Caco-2 (cell line): ENCODE measurements at regions not wholly inside any gene's neighbourhood (a gene's known extent, or its start where the extent isn't known, plus 50 kb on each side); places are given as distances from the start of the nearest gene placed in this dataset.
"Not testable (repeated sequence)": the region's sequence is repeated elsewhere in the genome, so short reads cannot be mapped to it uniquely, and the experiment has no call there.

Experiments
- BruUV-seq: library from RNA; stranded (reverse); fragments of 400-500 nt; replicated peaks from 2 replicates; lab custom pipeline; 2021; lab: Mats Ljungman, UMichigan
- CTCF ChIA-PET: fragments of 300-600 bp; sonication (Branson Sonifier 250); formaldehyde crosslinking; loops from one replicate; lab custom pipeline; 2022; ENCODE audit warnings: antibody characterized with exemption; lab: Charles Lee
- POLR2A ChIA-PET: fragments of 300-600 bp; sonication (Branson Sonifier 250); formaldehyde crosslinking; loops from one replicate; lab custom pipeline; 2022; ENCODE audit warnings: antibody characterized with exemption; lab: Charles Lee
- DNase-seq, 2 experiments: peaks; one replicate each; pipeline versions ENCODE4 v3.0.0 to v3.0.0-alpha.2; 2020 to 2022
- H3K27me3 ChIP-seq: replicated peaks from 2 replicates; pipeline ENCODE4 v1.6.0; 2011; ENCODE audit warnings: low read length; ENCODE audit not compliant: control insufficient read depth, insufficient read depth
- H3K36me3 ChIP-seq: 2 replicates; pipeline ENCODE4 v1.5.1; 2011; ENCODE audit warnings: low read length; ENCODE audit not compliant: control insufficient read depth, insufficient read depth
- H3K4me1 ChIP-seq: fragments of 250-450 bp; sonication (Bioruptor Pico); 2 replicates; pipeline ENCODE4 v1.5.1; 2020; ENCODE audit warnings: mild to moderate bottlenecking
- H3K4me3 ChIP-seq: 2 replicates; pipeline ENCODE4 v1.5.1; 2011; ENCODE audit warnings: low read depth, mild to moderate bottlenecking, control low read depth, low read length
- H3K9me3 ChIP-seq: fragments of 250-450 bp; sonication (Bioruptor Pico); 2 replicates; pipeline ENCODE4 v1.5.1; 2020; ENCODE audit warnings: mild to moderate bottlenecking, moderate library complexity
- H3K27ac Mint-ChIP-seq: one replicate; pipeline ENCODE4 v1.8.0; 2022; ENCODE audit warnings: mixed read lengths; ENCODE audit not compliant: unreplicated experiment
- H3K27me3 Mint-ChIP-seq: one replicate; pipeline ENCODE4 v1.8.0; 2022; ENCODE audit warnings: mixed read lengths; ENCODE audit not compliant: insufficient read depth, unreplicated experiment
- H3K36me3 Mint-ChIP-seq: one replicate; pipeline ENCODE4 v1.8.0; 2022; ENCODE audit warnings: mild to moderate bottlenecking, mixed read lengths; ENCODE audit not compliant: insufficient read depth, unreplicated experiment
- H3K4me1 Mint-ChIP-seq: one replicate; pipeline ENCODE4 v1.8.0; 2022; ENCODE audit warnings: low read depth, mixed read lengths; ENCODE audit not compliant: unreplicated experiment
- H3K4me3 Mint-ChIP-seq: one replicate; pipeline ENCODE4 v1.8.0; 2022; ENCODE audit warnings: mild to moderate bottlenecking, moderate library complexity, mixed read lengths; ENCODE audit not compliant: unreplicated experiment
- H3K9me3 Mint-ChIP-seq: one replicate; pipeline ENCODE4 v1.8.0; 2022; ENCODE audit warnings: mixed read lengths; ENCODE audit not compliant: unreplicated experiment
- intact Hi-C: fragments of 100-400 bp; cut with micrococcal nuclease; formaldehyde crosslinking; loops from one replicate; pipeline ENCODE4 v1.10.0; 2022; ENCODE audit not compliant: unreplicated experiment
- TF ChIP-seq, protein P1 (sequence below), 2 experiments: fragments of 200-600 bp in 1 of 2; IDR thresholded peaks; 1 replicate in 1 of 2; 2 replicates in 1 of 2; pipeline versions ENCODE4 v1.5.1 to v1.8.0; 2011 to 2022; ENCODE audit warnings: antibody characterized with exemption in 1 of 2, control low read depth in 1 of 2, inconsistent platforms in 1 of 2, low read depth in 1 of 2, low read length in 1 of 2, mild to moderate bottlenecking in 1 of 2, moderate library complexity in 1 of 2; ENCODE audit not compliant: insufficient read depth in 1 of 2, severe bottlenecking in 1 of 2, unreplicated experiment in 1 of 2

DNA sequence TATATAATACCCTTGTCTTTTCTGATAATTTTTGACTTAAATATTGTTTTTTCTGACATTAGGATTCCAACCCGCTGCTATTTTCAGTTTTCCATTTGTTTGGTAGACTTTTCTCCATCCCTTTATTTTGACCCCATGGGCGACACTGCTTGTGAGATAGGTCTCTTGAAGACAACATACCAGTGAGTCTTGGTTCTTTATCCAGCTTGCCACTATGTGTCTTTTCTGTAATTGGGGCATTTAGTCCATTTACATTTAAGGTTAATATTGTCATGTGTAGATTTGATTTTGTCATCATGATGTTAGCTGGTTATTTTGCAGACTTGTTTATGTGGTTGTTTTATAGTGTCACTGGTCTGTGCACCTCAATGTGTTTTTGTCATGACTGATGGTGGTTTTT lies 67.7 kb upstream of the IRAK1BP1 start:
- Mint-ChIP-seq H3K4me3 (no peak overlapping the region), H3K36me3 (no peaks in the 10 kb centered on the region), H3K27me3 (peaks cover 4% of the 10 kb centered on the region), H3K4me1 (no peaks in the 10 kb centered on the region), H3K9me3 (peaks cover 16% of the 10 kb centered on the region), H3K27ac (no peak overlapping the region)
- H3K27me3 ChIP-seq: no peaks in the 10 kb centered on the region
- no peaks in the 10 kb centered on the region for H3K36me3 ChIP-seq
- ChIA-PET POLR2A (no interaction called here), CTCF (no interaction called here)
- no peak overlapping the region for H3K4me3 ChIP-seq
- H3K9me3 ChIP-seq: no peaks in the 10 kb centered on the region
- TF ChIP-seq, protein P1, sequence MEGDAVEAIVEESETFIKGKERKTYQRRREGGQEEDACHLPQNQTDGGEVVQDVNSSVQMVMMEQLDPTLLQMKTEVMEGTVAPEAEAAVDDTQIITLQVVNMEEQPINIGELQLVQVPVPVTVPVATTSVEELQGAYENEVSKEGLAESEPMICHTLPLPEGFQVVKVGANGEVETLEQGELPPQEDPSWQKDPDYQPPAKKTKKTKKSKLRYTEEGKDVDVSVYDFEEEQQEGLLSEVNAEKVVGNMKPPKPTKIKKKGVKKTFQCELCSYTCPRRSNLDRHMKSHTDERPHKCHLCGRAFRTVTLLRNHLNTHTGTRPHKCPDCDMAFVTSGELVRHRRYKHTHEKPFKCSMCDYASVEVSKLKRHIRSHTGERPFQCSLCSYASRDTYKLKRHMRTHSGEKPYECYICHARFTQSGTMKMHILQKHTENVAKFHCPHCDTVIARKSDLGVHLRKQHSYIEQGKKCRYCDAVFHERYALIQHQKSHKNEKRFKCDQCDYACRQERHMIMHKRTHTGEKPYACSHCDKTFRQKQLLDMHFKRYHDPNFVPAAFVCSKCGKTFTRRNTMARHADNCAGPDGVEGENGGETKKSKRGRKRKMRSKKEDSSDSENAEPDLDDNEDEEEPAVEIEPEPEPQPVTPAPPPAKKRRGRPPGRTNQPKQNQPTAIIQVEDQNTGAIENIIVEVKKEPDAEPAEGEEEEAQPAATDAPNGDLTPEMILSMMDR (IDR thresholded peaks at IDR 0.05; ENCODE audit: insufficient read depth in 1 of 2, low read depth in 1 of 2, low read length in 1 of 2, severe bottlenecking in 1 of 2, unreplicated experiment in 1 of 2): no peak
- intact Hi-C loops: no loop called here
- no TSS peak for BruUV-seq
- no peaks in the 10 kb centered on the region for H3K4me1 ChIP-seq
- DNase-seq: no peak

DNA sequence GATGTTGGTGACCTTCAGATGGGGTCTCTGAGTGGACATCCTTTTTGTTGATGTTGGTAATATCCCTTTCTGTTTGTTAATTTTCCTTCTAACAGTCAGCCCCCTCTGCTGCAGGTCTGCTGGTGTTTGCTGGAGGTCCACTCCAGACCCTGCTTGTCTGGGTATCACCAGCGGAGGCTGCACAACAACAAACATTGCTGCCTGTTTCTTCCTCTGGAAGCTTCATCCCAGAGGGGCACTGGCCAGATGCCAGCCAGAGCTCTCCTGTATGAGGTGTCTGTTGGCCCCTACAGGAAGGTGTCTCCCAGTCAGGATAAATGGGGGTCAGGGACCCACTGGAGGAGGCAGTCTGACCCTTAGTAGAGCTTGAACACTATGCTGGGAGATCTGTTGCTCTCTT lies 60.6 kb upstream of the IRAK1BP1 start:
- H3K27me3 ChIP-seq, H3K9me3 ChIP-seq, intact Hi-C loops, H3K27ac Mint-ChIP-seq, H3K4me1 Mint-ChIP-seq, DNase-seq, CTCF ChIA-PET, H3K36me3 Mint-ChIP-seq, H3K4me3 ChIP-seq, H3K9me3 Mint-ChIP-seq, H3K4me1 ChIP-seq, H3K4me3 Mint-ChIP-seq, BruUV-seq, H3K36me3 ChIP-seq, H3K27me3 Mint-ChIP-seq: not testable (repeated sequence)
- POLR2A ChIA-PET: interaction anchor here (0.6 kb wide), 1 partner anchor 922 kb away, joined by 3 read pairs; no protein-coding TSS in a partner anchor

DNA sequence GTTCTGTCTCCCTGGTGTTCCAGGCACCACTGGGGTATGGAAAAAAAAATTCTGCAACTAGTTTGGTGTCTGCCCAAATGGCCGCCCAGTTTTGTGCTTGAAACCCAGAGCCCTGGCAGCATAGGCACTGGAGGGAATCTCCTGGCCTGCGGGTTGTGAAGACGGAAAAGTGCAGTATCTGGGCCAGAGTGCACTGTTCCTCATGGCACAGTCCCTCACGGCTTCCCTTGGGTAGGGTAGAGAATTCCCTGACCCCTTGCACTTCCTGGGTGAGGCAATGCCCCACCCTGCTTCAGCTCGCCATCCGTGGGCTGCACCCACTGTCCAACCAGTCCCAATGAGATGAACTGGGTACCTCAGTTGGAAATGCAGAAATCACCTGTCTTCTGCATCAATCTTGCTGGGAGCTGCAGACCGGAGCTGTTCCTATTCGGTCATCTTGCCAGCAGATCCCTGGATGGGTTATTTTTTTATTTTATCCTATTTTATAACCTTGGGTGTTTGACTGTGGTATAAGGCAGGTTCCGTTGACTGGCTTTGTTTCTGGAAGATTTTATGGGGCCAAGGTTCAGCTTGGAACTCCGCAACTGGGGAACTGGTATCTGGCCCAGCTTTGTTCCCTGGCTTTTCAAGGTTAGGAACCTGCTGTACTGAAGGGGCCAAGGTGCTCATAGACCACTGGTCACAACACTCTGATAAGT lies 59.5 kb upstream of the IRAK1BP1 start:
- H3K4me3 ChIP-seq, CTCF ChIA-PET, H3K9me3 ChIP-seq, H3K36me3 ChIP-seq, H3K27me3 Mint-ChIP-seq, H3K4me3 Mint-ChIP-seq, DNase-seq, H3K9me3 Mint-ChIP-seq, H3K27ac Mint-ChIP-seq, intact Hi-C loops, H3K4me1 Mint-ChIP-seq, BruUV-seq, H3K27me3 ChIP-seq, H3K4me1 ChIP-seq, H3K36me3 Mint-ChIP-seq: not testable (repeated sequence)
- POLR2A ChIA-PET: interaction anchor here (0.6 kb wide), 1 partner anchor 923 kb away, joined by 3 read pairs; no protein-coding TSS in a partner anchor

DNA sequence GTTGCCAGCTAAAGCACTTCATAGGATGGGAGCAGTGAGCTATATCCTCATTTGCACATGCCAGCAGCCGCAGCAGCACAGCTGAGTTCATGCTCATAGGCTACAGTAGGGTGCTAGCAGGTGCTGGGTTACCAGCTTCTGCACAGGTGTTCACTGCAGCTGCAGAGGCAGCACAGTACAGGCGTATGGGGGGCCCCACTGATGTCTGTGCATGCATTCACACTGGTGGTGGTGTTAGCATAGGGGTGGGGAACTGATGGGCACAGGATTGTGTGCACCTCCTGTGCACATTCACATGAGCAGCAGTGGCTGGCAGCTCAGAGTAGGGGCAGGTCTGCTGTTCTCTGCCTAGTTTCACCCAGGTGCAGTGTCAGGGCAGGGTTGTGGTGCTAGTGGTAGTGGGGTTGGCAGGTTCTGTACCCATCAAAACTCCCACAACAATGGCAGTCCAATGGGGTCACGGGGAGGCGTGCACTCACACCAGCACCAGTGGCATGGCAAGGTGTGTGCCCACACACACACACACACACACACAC lies 58.9 kb upstream of the IRAK1BP1 start:
- H3K9me3 Mint-ChIP-seq: peaks cover 9% of the 10 kb centered on the region
- CTCF ChIA-PET: no interaction called here

More for the DNA sequence above, 58.9 kb upstream of the IRAK1BP1 start:
- H3K27me3 Mint-ChIP-seq: peaks cover 4% of the 10 kb centered on the region
- Histone ChIP-seq H3K27me3 (no peaks in the 10 kb centered on the region), H3K36me3 (no peaks in the 10 kb centered on the region), H3K4me1 (no peaks in the 10 kb centered on the region), H3K4me3 (no peak overlapping the region), H3K9me3 (no peaks in the 10 kb centered on the region)
- H3K36me3 Mint-ChIP-seq: no peaks in the 10 kb centered on the region
- DNase-seq: no peak
- no peak overlapping the region for H3K27ac Mint-ChIP-seq
- POLR2A ChIA-PET: no interaction called here
- TF ChIP-seq, protein P1 (IDR thresholded peaks at IDR 0.05; ENCODE audit: insufficient read depth in 1 of 2, low read depth in 1 of 2, low read length in 1 of 2, severe bottlenecking in 1 of 2, unreplicated experiment in 1 of 2): no peak
- BruUV-seq: no TSS peak
- no peaks in the 10 kb centered on the region for H3K4me1 Mint-ChIP-seq
- H3K4me3 Mint-ChIP-seq: no peak overlapping the region
- intact Hi-C loops: no loop called here
